GM18909 (cell line): ENCODE measurements at regions not wholly inside any gene's neighbourhood (a gene's known extent, or its start where the extent isn't known, plus 50 kb on each side); places are given as distances from the start of the nearest gene placed in this dataset.
A peak's percentile ranks its signal among the peaks of the same experiment; 100 is the strongest.

Experiments used
- ATAC-seq: cut with Tn5 transposase; IDR thresholded peaks from one replicate; pipeline ENCODE4 v1.9.1; 2021; ENCODE audit warnings: mild to moderate bottlenecking; ENCODE audit not compliant: unreplicated experiment, poor library complexity

DNA sequence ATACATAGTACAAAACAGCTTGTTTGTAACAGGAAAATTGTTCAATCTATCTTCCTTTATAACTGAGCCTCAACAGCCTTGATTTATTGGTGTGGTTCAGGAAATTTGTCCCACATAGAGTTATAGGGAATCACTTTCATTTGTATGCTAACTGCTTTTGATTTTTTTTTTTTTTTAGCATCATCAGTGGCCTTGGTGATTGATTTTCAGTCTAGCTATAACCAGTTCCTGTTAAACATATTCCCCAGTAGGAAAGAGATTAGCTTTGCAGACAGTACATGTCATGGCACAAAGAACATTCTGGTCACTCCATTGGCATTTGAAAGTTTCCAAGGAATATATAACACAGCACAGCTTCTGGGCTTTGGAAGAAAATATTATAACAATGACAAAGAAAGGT is 337.3 kb upstream of the TMPO start:
- no peak for ATAC-seq

DNA sequence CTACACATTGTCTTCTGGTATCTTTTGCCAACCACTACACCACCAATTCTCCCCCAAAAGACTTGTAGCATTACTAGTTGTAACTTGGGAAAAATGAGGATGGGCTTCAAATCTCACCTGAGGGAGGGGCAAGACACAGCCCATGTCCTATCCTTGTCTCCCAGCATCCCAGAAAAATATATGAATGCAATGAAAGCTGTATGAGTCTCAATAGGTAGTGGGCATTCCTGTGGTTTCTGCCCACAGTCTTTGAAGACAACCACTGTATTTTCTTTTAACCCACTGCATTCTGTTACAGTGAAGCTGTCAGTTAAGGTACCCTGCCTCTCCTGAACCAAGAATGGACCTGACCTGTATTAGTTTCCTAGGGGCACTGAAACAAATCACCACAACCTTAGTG is 336.2 kb upstream of the TMPO start:
- ATAC-seq, result no peak

DNA sequence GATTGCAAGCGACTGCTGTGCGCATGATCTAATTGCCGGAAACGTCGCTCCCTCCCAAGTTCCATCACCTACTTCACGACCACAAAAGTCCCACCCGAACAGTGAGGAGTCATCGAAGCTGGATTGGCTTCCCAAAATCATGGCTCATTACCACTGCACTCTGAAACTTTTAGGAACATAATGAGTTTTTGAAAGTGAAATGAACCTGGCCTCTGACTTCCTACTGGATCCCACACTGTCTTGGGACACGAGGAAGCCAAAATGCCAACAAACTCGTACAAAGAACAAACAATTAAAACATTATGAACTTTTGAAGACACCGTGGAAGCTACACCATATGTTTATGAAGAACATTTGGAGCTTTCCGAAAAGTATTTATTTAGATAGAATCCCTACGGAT is 334.8 kb upstream of the TMPO start:
- no peak for ATAC-seq

DNA sequence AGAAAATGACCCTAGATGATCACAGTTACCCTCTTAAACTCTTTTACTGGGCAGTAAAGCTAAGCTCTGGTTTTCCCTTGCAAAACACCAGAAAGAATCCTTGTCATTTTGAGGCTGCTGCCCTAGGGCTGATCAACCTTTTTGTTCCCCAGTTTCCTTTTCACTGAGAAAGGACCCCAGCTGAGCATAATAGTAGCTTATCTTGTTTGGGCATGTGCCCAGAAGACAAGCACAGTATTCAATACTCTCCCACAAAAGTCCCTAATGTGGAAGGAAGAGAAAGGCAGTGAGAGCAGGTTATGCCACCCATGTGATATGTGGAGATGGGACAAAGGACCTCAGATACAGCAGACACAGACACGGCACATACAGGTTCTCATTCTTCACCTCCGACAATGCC is 332.6 kb upstream of the TMPO start:
- ATAC-seq, result no peak

DNA sequence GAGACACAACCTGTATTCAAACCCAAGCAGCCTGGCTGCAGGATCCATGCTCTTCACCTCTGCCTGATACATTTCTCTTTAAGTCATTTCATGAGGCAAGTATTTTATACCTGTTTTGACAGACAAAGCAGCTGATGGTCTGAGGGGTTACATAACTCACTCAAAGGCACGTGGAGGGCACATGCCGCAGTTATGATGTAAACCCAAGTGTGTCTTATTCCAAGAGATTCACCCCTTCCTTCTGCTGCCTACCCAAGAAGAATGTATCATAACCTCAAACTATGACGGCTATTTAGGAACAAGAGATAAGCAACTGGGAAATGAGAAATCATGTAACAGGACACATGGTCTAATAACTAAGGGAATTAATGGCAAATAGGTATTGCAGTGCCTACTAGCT is 329.8 kb upstream of the TMPO start:
- ATAC-seq, result no peak

DNA sequence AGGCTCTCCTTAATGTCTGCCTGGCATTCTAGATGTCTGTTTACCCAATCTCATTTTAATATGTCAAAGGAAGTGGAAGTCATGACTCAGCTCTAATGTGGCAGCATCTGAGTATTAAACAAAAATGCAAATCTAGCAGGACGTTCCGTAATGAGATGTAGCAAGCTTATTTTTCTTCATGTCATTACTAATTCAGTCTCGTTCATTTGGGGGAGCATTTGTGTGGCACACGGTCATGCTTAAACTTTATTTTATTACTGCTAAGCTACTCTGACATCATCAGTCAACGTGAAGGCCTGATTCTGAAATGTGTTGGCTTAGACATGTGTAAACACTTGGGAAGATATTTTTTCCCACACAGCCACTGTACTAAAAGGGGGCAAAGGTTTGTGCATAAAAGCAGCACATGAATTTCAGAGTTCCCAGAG is 326.7 kb upstream of the TMPO start:
- no peak for ATAC-seq

DNA sequence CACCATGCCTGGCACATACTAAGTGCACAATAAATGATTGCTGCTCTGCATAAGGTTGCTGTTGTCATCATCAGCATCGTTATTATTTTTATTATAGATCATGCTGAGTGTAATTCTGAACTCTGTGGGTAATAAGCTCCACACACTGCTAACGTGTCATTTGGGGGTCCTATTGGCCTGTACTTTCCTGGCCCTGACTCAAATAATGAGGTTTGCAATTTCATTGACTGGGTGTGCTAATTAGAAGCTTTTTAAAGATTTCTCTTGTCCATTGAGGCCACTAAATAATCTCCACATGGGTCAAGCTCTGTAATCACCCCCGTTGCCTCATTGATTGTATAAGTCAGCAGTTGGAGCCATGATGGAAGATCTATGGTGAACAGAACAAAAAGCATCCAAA is 320.8 kb upstream of the TMPO start:
- ATAC-seq, result no peak

DNA sequence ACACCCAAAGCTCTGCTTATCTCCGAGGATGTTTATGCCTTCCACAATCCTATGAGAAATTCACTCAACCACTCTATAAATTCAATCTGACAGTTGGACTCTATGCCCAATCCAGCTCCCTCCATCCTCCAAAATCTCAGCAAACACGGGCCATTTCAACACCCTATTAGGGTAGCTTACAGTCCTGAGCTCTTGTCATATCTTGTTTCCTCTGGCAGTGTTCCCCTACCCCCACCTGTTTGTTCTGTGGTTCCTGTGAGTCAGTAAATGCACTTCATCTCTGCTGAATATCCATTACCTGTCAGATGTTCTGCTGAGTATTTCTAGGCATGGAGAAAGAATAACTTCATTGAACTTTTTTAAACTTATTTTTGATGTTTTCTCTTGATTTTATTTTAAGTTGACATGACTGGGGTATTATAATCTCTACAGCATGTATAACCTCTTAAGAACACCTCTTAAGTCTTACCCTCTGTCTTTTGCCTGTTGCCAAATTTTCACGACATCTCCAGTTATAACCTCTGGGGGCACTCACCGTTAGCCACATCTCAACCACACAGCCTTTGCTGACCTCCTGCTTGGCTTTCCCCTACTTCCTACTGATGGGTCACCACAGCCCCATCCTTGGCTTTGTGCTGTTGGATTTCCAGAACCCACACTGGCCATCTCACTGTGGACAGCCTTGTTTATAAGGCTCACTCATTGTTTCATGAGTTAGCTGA is 317.0 kb upstream of the TMPO start:
- ATAC-seq, result no peak

DNA sequence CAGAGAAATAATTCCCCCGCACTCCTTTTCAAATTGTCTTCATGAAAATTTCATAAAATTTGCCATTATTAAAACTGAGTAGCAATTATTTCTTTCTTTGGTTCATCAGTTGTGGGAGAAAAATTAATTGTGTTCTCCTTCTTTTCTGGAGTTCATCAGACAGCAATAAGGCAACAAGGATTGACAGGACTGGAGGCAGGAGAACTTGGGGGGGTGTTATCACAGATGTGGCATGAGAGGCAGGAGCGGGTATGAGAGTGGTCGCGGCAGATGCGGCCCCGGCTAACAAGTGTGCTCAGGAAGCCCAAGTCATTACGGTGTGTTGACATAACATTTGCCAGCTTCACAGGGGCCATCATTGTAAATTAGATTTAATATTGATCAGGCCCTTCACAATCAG is 306.6 kb upstream of the TMPO start:
- ATAC-seq, result no peak

DNA sequence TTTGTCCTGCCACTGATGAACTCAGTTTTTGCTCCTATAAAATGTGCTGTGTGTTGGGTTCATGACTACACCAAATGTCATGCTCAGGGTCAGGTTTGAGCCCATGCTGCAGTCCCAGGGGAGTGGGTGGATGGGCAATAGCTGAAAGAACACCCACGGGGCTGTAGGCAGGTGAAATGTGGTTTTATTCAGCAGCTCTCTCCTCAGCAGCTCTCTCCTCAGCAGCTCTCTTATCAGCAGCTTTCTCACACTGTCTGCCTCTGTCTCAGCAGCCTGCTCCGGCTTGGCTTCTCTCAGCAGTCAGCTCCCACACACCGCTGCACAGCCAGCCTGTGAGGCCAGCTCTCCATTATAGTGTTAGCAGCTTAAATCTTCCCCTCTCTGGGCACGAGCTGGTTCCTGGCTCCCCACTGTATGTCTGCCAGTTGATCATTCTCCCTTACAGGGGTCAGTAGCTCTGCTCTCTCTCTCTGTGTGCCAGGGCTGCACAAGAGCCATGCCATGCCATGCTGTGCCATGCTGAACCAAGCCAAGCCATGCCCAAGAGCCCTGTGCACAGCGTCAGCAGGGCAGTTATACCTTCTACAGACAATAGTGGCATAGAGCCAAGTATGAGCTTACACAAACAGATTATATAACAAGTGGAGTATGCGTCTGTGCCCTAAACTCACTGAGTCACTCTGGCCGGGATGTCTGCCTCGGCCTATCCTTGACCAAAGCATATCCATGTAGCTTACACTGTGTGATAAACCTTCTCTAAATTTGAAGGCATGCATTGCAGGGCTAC is 303.3 kb upstream of the TMPO start:
- no peak for ATAC-seq

DNA sequence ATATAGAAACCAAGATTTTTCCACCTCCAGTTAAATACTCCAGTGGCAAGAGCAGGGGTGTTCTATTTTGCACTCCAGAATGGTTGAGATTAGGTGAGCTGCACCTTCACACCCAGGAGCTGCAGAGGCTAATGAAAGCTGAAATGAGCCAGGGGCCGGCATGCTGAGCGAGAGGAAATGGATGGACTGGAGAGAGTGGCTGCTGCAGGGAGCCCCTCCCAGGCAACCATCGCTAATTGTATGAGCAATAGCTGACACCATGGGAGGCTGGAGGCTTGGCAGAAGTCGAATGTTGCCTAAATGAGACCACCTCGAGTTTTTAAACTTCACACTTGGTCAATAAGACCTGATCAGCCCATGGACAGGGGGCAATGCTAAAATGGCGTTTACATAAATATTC is 301.8 kb upstream of the TMPO start:
- no peak for ATAC-seq

DNA sequence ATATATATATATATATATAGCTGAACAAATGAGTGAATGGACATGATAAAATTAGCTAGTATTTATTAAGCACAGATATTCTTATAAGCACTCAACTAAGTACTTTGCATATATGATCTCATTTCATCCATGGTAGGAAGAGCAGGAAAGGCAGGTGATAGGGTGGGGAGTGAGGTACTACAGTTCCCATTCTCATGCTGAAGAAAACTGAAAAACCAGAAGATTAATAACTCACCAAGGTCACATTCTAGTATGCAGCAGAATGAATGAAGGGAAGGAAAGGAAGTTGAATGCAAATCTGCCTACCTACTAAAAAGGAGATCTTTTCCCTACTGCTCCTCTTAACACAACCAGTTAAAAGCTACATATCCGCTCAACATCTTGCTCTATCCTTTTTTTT is 298.1 kb upstream of the TMPO start:
- ATAC-seq, result no peak

DNA sequence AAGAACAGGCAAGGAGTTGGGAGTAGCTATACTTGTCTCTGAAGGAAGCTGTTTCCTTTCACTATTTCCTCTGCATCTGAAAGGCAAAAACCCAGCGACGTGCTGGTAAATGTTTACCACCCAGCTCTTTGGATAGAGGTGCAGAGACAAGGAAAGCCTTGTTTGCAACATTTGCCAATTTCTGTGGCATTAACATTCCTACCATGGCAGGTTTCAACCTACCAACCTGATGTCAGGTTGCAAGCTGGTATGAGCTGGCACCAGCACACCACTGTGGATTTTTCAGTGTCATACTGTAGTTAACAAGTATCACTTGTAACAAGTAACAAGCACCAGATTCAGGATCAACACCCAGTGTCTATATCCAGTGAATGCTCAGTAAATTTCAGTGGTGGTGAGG is 294.8 kb upstream of the TMPO start:
- ATAC-seq, result no peak

DNA sequence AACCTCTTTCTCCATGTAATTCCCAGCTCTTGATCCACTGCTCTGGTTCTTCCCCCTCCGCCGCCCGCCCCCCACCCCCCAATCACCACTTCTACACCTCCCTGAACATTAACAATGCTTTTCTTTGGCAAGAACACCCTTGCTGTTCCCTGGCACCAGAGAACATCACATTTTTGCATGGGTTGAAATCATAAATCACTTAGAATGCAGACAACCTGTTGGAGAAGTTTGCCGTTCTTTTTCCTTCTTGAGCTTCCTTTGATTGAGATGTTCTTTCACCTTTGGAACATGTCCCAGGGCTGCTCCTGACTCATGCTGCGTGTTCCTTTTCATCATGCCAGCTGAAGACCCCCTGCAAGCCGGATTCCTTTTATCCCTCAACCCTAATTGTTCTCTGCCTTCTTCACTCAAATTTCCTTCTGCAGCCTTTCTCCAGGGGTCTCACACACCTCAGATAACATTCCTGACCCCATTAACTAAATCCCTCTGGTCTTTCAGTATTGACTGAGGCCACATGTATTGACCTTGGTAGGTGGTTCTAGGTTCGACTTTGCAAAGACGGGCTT is 294.1 kb upstream of the TMPO start:
- no peak for ATAC-seq

DNA sequence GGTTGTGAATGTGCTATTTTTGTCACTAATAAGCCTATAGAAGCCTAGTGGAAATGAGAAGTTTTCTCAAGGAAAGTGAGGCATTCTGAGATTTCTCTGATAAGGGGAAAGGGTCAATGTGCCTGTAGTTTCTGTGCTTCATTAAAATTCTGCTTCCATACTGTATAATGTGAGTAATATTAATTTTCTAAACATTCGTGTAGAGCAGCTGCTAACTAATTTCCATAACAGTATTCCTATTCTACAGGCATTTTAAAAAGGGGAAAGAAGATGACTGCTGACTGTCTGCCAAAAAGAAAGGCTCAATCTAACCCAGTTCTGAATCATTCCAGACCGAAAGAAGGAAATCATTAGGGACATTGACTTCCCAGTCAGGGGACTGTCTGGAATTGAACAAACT is 293.3 kb upstream of the TMPO start:
- ATAC-seq, result no peak

DNA sequence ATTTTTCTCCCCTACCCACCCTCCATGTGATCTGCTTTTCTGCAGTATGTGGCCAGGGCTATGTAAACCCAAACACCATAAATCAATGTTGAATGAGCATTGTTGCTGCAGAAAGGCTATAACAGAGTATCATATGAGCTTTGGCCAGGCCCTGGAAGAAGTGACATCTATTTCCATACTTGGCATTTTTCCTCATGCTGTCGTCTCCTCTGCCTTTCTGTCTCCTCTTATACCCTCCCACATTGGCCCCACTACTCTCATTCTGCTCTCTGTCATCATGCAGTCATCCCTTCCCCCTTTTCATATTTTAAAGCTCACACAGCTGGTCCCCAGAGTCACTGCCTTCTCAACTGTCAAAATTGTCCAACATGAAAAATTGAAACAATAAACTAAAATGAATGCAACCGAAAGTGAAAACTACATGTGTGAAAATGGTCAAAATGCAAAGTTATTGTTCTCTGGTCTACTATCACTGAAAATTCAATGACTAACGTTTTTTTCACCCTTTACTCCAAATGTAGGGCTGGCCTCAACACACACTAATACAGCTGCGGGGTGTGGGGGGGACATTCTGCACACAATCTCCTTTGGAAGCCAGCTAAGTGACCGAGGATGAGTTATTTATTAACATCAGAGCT is 290.7 kb upstream of the TMPO start:
- ATAC-seq, result peak; percentile 85

DNA sequence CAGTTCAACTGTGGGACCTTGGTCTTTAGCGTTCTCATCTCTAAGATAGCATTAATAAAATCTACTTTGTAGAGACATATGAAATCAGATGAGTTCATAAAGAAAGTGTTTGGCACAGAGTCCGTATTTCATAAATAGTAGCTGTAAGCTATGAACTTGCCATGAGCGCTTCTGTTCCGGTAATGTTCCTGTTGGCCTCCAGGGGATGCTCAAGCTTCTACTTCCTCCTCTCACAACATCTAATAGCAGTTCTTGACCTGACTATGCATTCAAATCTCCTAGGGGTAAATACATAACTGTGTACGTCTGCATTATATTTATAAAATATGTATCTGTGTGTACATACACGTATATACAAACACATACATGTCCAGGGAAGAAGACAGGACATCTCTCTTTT is 288.2 kb upstream of the TMPO start:
- no peak for ATAC-seq

DNA sequence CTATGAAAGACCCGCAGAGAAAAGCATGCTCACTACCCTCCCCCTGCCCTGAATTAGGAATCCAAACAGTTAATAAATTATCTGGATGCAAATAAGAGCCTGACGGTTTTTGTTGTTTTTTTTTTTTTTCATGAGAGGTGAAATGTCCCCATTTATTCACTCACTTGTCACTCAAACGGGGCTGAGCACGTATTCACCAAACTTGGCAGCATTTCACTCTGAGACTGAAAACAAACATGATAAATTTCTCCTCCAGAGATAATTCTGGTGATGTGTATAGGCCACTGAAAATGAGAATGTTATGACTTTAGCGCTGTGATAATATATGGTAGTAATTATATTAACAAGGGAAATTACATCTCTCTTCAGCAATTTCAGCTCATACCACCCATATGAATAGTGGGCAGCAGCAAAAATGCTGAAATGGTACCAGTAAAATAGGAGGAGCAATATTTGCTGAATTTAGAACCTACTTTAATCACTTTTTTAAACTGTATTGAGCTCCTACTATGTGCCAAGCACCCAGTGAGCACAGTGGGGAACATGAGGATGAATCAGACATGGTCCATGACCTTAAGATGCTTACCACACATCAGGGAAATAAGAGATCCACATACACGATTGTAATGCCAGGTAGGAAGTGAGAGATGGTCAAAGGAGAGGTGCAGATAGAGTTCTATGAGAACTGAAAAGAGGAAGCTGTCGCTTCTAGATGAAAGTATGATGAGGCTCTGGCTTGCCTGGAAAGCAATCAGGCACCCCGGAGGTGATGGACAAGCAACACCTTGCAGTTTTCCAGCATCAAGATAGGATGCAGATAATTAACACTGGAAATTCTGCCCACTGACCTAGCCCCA is 286.5 kb upstream of the TMPO start:
- ATAC-seq, result no peak

DNA sequence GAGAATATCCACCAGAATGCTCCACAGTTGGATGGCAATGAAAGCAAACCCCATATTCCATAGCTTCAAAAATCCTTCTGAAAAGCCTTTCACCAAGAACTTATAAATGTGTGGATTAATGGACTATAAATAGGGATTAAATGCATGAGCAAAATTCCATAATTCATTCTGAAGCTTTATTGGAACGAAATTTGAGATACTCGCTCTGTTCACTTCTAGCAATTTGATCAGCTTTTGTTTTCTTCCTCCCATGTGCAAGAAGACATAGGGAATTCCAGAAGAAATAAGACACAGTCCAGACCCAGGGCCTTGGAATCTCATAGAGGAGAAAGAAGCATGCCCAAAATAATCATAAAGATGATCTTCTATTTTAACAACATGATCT is 285.9 kb upstream of the TMPO start:
- no peak for ATAC-seq

DNA sequence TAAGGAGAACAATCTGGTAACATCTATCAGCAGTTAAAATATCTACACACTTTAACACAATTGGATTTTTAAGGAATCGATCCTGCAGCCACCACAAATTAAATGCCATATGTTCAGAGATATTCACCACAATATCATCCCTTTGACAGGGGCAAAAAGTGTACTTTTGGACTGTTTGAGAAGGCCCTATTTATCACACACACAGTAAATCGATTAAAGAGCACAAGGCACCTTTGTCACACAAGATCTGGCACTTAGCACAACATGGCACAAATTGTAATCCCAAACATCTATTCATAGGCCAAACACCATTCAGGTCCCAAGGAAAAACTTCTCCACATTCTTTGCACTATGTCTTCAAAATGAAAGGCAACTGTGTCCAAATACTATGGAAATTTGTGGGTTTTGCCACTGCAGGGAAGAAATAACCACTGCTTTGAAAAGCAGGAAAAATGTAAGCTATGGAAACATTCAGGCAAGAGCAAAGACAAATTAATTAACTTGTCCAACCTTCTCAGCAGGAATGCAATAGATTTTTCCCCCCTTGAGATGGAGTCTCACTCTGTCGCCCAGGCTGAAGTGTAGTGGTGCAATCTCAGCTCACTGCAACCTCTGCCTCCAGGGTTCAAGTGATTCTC is 282.5 kb upstream of the TMPO start:
- ATAC-seq, result no peak
